Kidney (tissue), 13 donors: ENCODE measurements at regions not wholly inside any gene's neighbourhood (a gene's known extent, or its start where the extent isn't known, plus 50 kb on each side); places are given as distances from the start of the nearest gene placed in this dataset.

Experiments
- DNase-seq, 5 donors: peaks; one replicate each; pipeline ENCODE4 v3.0.0-alpha.2; 2013 to 2020
- FAIRE-seq: peaks from 2 replicates; lab custom pipeline; 2012; peaks lifted over from hg19 to GRCh38; lab: Jason Lieb, UNC
- H3K27ac ChIP-seq, 2 donors: one replicate each; pipeline ENCODE4 v1.7.0; 2013; ENCODE audit warnings: low read depth in 2 of 2, low read length in 2 of 2, inconsistent platforms in 1 of 2
- H3K27me3 ChIP-seq: one replicate; pipeline ENCODE4 v1.7.1; 2013; ENCODE audit warnings: low read length, inconsistent platforms; ENCODE audit not compliant: control insufficient read depth, insufficient read depth
- H3K36me3 ChIP-seq, 3 donors: one replicate each; pipeline versions ENCODE4 v1.7.0 to v1.7.1; 2013; ENCODE audit warnings: low read length in 3 of 3, control low read depth in 1 of 3, inconsistent platforms in 1 of 3; ENCODE audit not compliant: insufficient read depth in 3 of 3, control insufficient read depth in 2 of 3
- H3K4me1 ChIP-seq, 3 donors: one replicate each; pipeline versions ENCODE4 v1.7.0 to v1.7.1; 2013; ENCODE audit warnings: low read length in 3 of 3, inconsistent platforms in 1 of 3, low read depth in 1 of 3; ENCODE audit not compliant: control insufficient read depth in 2 of 3, insufficient read depth in 2 of 3
- H3K4me3 ChIP-seq, 3 donors: one replicate each; pipeline versions ENCODE4 v1.7.0 to v1.8.1; 2013; ENCODE audit warnings: low read length in 3 of 3, control low read depth in 1 of 3, inconsistent platforms in 1 of 3
- H3K9ac ChIP-seq, 3 donors: one replicate each; pipeline versions ENCODE4 v1.7.0 to v1.7.1; 2013; ENCODE audit warnings: low read length in 3 of 3, control low read depth in 1 of 3, inconsistent platforms in 1 of 3
- H3K9me3 ChIP-seq, 3 donors: one replicate each; pipeline versions ENCODE4 v1.7.0 to v1.7.1; 2013; ENCODE audit warnings: low read length in 3 of 3, control low read depth in 1 of 3, inconsistent platforms in 1 of 3; ENCODE audit not compliant: control insufficient read depth in 2 of 3, insufficient read depth in 1 of 3
- CTCF ChIP-seq: IDR thresholded peaks from 3 replicates; pipeline ENCODE4 v1.5.1; 2012; ENCODE audit warnings: mild to moderate bottlenecking, moderate library complexity, borderline replicate concordance; ENCODE audit not compliant: insufficient read depth; ENCODE audit errors: extremely low read depth
- intact Hi-C: fragments of 100-400 bp; cut with DNase I; formaldehyde crosslinking; loops from one replicate; pipeline ENCODE4 v1.11.1; 2022
- donor health status: control.
- donor health status: control.
- donor health status: control.
- donor health status: control.
- donor health status: control.
- donor health status: DM: yes; HTN: yes; CAD: no.
- donor health status: Normal renal cell carcinoma (clear cell type).

DNA sequence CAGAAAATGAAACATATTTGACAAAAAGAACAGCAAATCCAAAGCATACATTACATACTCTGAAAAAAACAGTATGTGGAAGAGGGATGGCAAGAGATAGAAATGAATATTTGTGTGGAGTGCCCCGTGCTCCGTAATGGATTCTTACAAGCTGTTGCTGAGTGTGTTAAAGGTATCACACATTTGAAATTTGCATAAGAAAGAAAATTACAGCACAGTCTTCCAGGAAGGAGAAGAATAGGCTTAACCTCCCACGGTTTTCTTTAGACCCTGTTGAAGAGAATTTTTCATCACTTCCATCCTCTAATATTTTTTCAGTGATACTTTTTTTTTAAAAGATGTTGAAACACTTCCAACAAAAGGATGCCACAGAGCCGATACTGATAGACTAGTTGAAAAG lies 1489.4 kb downstream of the RAPGEF2 start:
- intact Hi-C loops: no loop called here
- no peaks in the 10 kb centered on the region for H3K9me3 ChIP-seq
- no peak overlapping the region for H3K9ac ChIP-seq
- H3K4me1 ChIP-seq: no peaks in the 10 kb centered on the region
- DNase-seq (no peak), FAIRE-seq (no peak)
- no peaks in the 10 kb centered on the region for H3K36me3 ChIP-seq
- no peak for TF ChIP-seq CTCF
- no peak overlapping the region for H3K4me3 ChIP-seq
- H3K27me3 ChIP-seq: no peaks in the 10 kb centered on the region
- H3K27ac ChIP-seq: no peak overlapping the region

DNA sequence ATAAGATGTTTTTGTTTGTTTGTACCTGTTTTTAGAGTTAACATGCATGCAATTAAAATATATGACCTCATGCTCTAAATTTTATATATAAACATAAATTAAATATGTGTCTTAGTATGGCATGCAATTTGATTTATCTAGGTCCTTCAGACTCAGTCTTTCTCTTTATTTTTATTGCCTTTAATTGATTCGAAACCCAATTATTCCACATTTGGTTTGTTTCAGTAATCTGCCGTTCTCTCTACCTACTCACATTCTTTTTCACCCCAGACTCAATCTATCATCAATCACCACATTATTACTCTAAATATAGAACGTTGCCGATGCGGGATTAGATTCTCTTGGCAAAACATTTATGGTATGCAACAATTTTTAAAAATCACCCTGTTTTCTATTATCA lies 1492.8 kb downstream of the RAPGEF2 start:
- no peak for TF ChIP-seq CTCF
- Histone ChIP-seq H3K4me1 (no peaks in the 10 kb centered on the region), H3K27me3 (no peaks in the 10 kb centered on the region), H3K27ac (no peak overlapping the region), H3K4me3 (no peak overlapping the region), H3K9ac (no peak overlapping the region), H3K9me3 (no peaks in the 10 kb centered on the region), H3K36me3 (no peaks in the 10 kb centered on the region)
- intact Hi-C loops: no loop called here
- DNase-seq (no peak), FAIRE-seq (no peak)

DNA sequence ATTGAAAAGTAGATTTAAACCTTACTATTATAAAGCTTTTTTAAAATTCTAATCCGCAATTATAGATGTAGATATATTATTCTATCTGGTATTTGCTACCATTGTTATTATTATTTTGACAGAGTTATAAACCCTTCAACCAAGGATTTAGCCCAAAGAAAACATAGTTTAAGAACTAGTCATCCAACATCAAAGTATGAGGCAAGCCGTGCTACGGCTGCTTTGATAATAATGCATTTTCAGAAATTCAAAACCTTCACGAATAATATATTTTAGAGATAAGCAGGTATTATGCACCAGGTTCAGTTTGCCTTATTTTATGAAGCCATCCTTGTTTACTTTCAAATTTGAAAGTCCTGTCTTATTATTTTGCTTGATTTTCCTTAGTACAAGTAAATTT lies 1501.7 kb downstream of the RAPGEF2 start:
- no peak for FAIRE-seq
- no peaks in the 10 kb centered on the region for H3K36me3 ChIP-seq
- H3K4me3 ChIP-seq: no peak overlapping the region
- intact Hi-C loops: no loop called here
- TF ChIP-seq CTCF: no peak
- no peaks in the 10 kb centered on the region for H3K4me1 ChIP-seq
- no peak overlapping the region for H3K27ac ChIP-seq
- no peak for DNase-seq
- H3K9me3 ChIP-seq: no peaks in the 10 kb centered on the region
- H3K27me3 ChIP-seq: no peaks in the 10 kb centered on the region
- no peak overlapping the region for H3K9ac ChIP-seq

GRCh38 chr4:160611181-160611580 lies 1508.3 kb downstream of the RAPGEF2 start:
- intact Hi-C loops: no loop called here
- FAIRE-seq (no peak), DNase-seq (no peak)
- TF ChIP-seq CTCF: no peak
- Histone ChIP-seq H3K36me3 (no peaks in the 10 kb centered on the region), H3K9ac (no peak overlapping the region), H3K27ac (no peak overlapping the region), H3K4me3 (no peak overlapping the region), H3K27me3 (no peaks in the 10 kb centered on the region), H3K4me1 (no peaks in the 10 kb centered on the region), H3K9me3 (no peaks in the 10 kb centered on the region)
